HCT116 (cell line): ENCODE measurements at regions not wholly inside any gene's neighbourhood (a gene's known extent, or its start where the extent isn't known, plus 50 kb on each side); places are given as distances from the start of the nearest gene placed in this dataset.
"Not testable (repeated sequence)": the region's sequence is repeated elsewhere in the genome, so short reads cannot be mapped to it uniquely, and the experiment has no call there.

Experiments
- CEBPB ChIP-seq: IDR thresholded peaks from 2 replicates; pipeline ENCODE4 v1.6.1; 2012; ENCODE audit warnings: low read depth
- CTCF ChIP-seq, 3 experiments: fragments of 200-600 bp in 1 of 3; sonication (generic) in 1 of 3; IDR thresholded peaks in 2 of 3; conservative IDR thresholded peaks in 1 of 3; 2 replicates each; pipeline ENCODE4 v1.5.1; 2012 to 2017; ENCODE audit warnings: low read depth in 2 of 3, low read length in 2 of 3, antibody characterized with exemption in 1 of 3, borderline replicate concordance in 1 of 3, control low read depth in 1 of 3, mild to moderate bottlenecking in 1 of 3, mixed read lengths in 1 of 3, mixed run types in 1 of 3, moderate library complexity in 1 of 3; ENCODE audit not compliant: insufficient read depth in 1 of 3
- EZH2 ChIP-seq: fragments of 200-600 bp; sonication (generic); IDR thresholded peaks from 2 replicates; pipeline ENCODE4 v1.6.1; 2017; ENCODE audit warnings: antibody characterized with exemption, mixed run types
- EZH2phosphoT487 ChIP-seq: fragments of 200-600 bp; IDR thresholded peaks from 2 replicates; pipeline ENCODE4 v1.6.1; 2018; ENCODE audit warnings: antibody characterized with exemption, borderline replicate concordance
- FOSL1 ChIP-seq: IDR thresholded peaks from 2 replicates; pipeline ENCODE4 v1.6.1; 2012; ENCODE audit warnings: low read depth
- POLR2A ChIP-seq: IDR thresholded peaks from 2 replicates; pipeline ENCODE4 v1.7.0; 2011; ENCODE audit warnings: borderline replicate concordance; ENCODE audit not compliant: insufficient read depth, insufficient read length; ENCODE audit errors: extremely low read depth
- POLR2AphosphoS5 ChIP-seq: IDR thresholded peaks from 2 replicates; pipeline ENCODE4 v1.6.1; 2011; ENCODE audit warnings: mild to moderate bottlenecking, low read depth, low read length, moderate library complexity
- RAD21 ChIP-seq: IDR thresholded peaks from 2 replicates; pipeline ENCODE4 v1.6.1; 2012; ENCODE audit warnings: low read depth, mild to moderate bottlenecking
- SP1 ChIP-seq: IDR thresholded peaks from 2 replicates; pipeline ENCODE4 v1.6.1; 2012; ENCODE audit warnings: low read depth
- TCF7L2 ChIP-seq: IDR thresholded peaks from 2 replicates; pipeline ENCODE4 v1.7.0; 2011; ENCODE audit warnings: borderline replicate concordance, inconsistent platforms; ENCODE audit not compliant: insufficient read depth, insufficient read length; ENCODE audit errors: extremely low read depth
- YY1 ChIP-seq: IDR thresholded peaks from 2 replicates; pipeline ENCODE4 v1.6.1; 2011; ENCODE audit warnings: low read length, low read depth, moderate library complexity, mild to moderate bottlenecking; ENCODE audit not compliant: insufficient replicate concordance; ENCODE audit errors: extremely low read depth
- ZNF274 ChIP-seq: fragments of 200-500 bp; sonication (Bioruptor generic); IDR thresholded peaks from 2 replicates; pipeline ENCODE4 v1.6.1; 2014; ENCODE audit warnings: mild to moderate bottlenecking, low read depth, low read length, inconsistent platforms
- TF ChIP-seq, protein P1 (sequence below): IDR thresholded peaks from 2 replicates; pipeline ENCODE4 v1.6.1; 2012
- TF ChIP-seq, protein P2 (sequence below): IDR thresholded peaks from 2 replicates; pipeline ENCODE4 v1.6.1; 2011; ENCODE audit warnings: mild to moderate bottlenecking, low read length, moderate library complexity; ENCODE audit not compliant: insufficient replicate concordance; ENCODE audit errors: extremely low read depth

DNA sequence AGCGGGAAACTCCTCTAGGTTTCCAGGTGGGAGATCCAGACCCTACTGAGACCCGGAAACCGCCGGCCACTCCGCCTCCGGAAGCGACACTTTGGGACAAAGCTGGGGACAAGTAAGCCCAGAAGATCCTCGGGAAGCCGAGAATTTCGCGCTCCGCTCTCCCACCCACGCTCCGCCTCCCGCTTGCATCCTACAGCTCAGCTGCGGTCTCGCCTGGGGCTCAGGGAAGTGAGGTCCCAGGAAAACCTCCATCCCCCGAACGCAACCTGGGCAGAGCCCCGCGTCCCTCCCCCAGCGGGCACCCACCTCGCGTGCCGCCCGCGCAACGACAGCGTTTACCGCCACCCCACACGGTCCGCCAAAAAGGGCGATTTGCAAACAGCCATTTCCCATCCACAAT is 4054.7 kb upstream of the TPTE start:
- TF ChIP-seq EZH2phosphoT487; CTCF (IDR thresholded peaks at IDR 0.05 in 2 of 3, conservative IDR thresholded peaks at IDR 0.05 in 1 of 3; ENCODE audit: borderline replicate concordance in 1 of 3, insufficient read depth in 1 of 3, low read depth in 2 of 3, low read length in 2 of 3); POLR2A; POLR2AphosphoS5; ZNF274; EZH2; YY1; FOSL1; RAD21; SP1; CEBPB; TCF7L2: not testable (repeated sequence)
- TF ChIP-seq, protein P1, sequence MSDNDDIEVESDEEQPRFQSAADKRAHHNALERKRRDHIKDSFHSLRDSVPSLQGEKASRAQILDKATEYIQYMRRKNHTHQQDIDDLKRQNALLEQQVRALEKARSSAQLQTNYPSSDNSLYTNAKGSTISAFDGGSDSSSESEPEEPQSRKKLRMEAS = not testable (repeated sequence)
- TF ChIP-seq, protein P2, sequence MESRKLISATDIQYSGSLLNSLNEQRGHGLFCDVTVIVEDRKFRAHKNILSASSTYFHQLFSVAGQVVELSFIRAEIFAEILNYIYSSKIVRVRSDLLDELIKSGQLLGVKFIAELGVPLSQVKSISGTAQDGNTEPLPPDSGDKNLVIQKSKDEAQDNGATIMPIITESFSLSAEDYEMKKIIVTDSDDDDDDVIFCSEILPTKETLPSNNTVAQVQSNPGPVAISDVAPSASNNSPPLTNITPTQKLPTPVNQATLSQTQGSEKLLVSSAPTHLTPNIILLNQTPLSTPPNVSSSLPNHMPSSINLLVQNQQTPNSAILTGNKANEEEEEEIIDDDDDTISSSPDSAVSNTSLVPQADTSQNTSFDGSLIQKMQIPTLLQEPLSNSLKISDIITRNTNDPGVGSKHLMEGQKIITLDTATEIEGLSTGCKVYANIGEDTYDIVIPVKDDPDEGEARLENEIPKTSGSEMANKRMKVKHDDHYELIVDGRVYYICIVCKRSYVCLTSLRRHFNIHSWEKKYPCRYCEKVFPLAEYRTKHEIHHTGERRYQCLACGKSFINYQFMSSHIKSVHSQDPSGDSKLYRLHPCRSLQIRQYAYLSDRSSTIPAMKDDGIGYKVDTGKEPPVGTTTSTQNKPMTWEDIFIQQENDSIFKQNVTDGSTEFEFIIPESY = not testable (repeated sequence)
